ENCODE measurements at regions not wholly inside any gene's neighbourhood (a gene's known extent, or its start where the extent isn't known, plus 50 kb on each side); places are given as distances from the start of the nearest gene placed in this dataset.

GRCh38 chr12:90683871-90684270 lies 271.1 kb downstream of the CCER1 start:
- TF ChIP-seq EP300 (IDR thresholded peaks at IDR 0.05) (no peak), CTCF (IDR thresholded peaks at IDR 0.05) (no peak), POLR2A (IDR thresholded peaks at IDR 0.05) (no peak)

All from gastroesophageal sphincter (tissue), 3 donors.